Gastrocnemius medialis (tissue), 4 donors: ENCODE measurements at regions not wholly inside any gene's neighbourhood (a gene's known extent, or its start where the extent isn't known, plus 50 kb on each side); places are given as distances from the start of the nearest gene placed in this dataset.

Experiments used
- CTCF ChIP-seq, 5 experiments: fragments of 450-650 bp in 3 of 5; fragments of 200-600 bp in 2 of 5; sonication (generic) in 2 of 5; IDR thresholded peaks in 4 of 5; conservative IDR thresholded peaks in 1 of 5; 1 replicate in 4 of 5; 2 replicates in 1 of 5; pipeline ENCODE4 v1.5.1; 2016 to 2019; ENCODE audit warnings: antibody characterized with exemption in 5 of 5, mild to moderate bottlenecking in 3 of 5, moderate library complexity in 3 of 5
- POLR2A ChIP-seq, 2 donors: fragments of 450-650 bp; IDR thresholded peaks; one replicate each; pipeline ENCODE4 v1.6.1; 2017; ENCODE audit warnings: antibody characterized with exemption in 2 of 2, mild to moderate bottlenecking in 2 of 2, moderate library complexity in 2 of 2

DNA sequence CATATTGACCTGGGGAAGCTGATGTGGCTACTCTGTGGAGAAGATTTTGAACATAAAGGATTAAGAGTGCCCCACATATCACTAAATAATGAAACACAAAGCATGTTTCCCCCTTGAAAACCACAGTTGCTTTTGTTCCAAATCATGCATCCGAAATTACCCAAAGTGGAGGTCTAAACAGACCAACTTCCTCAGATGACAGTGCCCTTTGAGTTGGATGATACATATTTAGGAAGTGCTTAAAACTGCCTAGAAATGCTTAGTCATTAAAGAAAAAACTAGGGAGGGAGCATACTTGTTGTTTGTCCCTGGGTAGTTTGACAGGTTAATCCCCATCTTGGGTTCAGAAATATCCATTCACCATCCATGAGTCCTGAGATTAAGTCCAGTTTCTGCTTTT lies 1070.3 kb downstream of the SUCLG1 start:
- TF ChIP-seq CTCF (IDR thresholded peaks at IDR 0.05 in 4 of 5, conservative IDR thresholded peaks at IDR 0.05 in 1 of 5), result no peak
- TF ChIP-seq POLR2A (IDR thresholded peaks at IDR 0.05), result no peak
